ENCODE measurements at regions not wholly inside any gene's neighbourhood (a gene's known extent, or its start where the extent isn't known, plus 50 kb on each side); places are given as distances from the start of the nearest gene placed in this dataset.

- H3K27ac ChIP-seq (ENCODE audit: insufficient read depth, low read length), result no peak overlapping the region
- no peaks in the 10 kb centered on the region for H3K4me1 ChIP-seq (ENCODE audit: control insufficient read depth, extremely low read depth, insufficient read depth, low read length)
- H3K36me3 ChIP-seq (ENCODE audit: control insufficient read depth, insufficient read depth, low read length), result no peaks in the 10 kb centered on the region
- H2AFZ ChIP-seq (ENCODE audit: low read length), result no peak overlapping the region
- H3K9me3 ChIP-seq (ENCODE audit: control insufficient read depth, insufficient read depth, low read depth, low read length), result no peaks in the 10 kb centered on the region
- no peak overlapping the region for H3K4me3 ChIP-seq (replicated peaks in 1 of 4; ENCODE audit: control extremely low read depth in 1 of 4, insufficient read depth in 1 of 4, low read depth in 3 of 4, low read length in 4 of 4)
- no peak overlapping the region for H3K4me2 ChIP-seq (ENCODE audit: extremely low read depth, insufficient read depth, low read length)
- H3K9ac ChIP-seq (ENCODE audit: insufficient read depth, low read length), result no peak overlapping the region
- no peaks in the 10 kb centered on the region for H3K79me2 ChIP-seq (ENCODE audit: control insufficient read depth, insufficient read depth, low read length)
- TF ChIP-seq CTCF (conservative IDR thresholded peaks at IDR 0.05 in 1 of 2, IDR thresholded peaks at IDR 0.05 in 1 of 2; ENCODE audit: low read depth in 1 of 2, low read length in 2 of 2) (no peak), EZH2 (IDR thresholded peaks at IDR 0.05; ENCODE audit: low read length, missing control alignments) (no peak)
- H4K20me1 ChIP-seq (ENCODE audit: control insufficient read depth, extremely low read depth, insufficient read depth, low read length), result no peaks in the 10 kb centered on the region
- peak in 1 of 2 donors; percentile 52 for DNase-seq (ENCODE audit: low read depth in 2 of 2)
- no peaks in the 10 kb centered on the region for H3K27me3 ChIP-seq (ENCODE audit: control insufficient read depth, insufficient read depth, low read length)
Measured at GRCh38 chr13:72390909-72391308, 336.5 kb downstream of the MZT1 start.

GRCh38 chr13:72386138-72386684, 341.2 kb downstream of the MZT1 start:
- no peak for TF ChIP-seq EZH2 (IDR thresholded peaks at IDR 0.05; ENCODE audit: low read length, missing control alignments)
- TF ChIP-seq CTCF (conservative IDR thresholded peaks at IDR 0.05 in 1 of 2, IDR thresholded peaks at IDR 0.05 in 1 of 2; ENCODE audit: low read depth in 1 of 2, low read length in 2 of 2), result no peak
- no peaks in the 10 kb centered on the region for H3K27me3 ChIP-seq (ENCODE audit: control insufficient read depth, insufficient read depth, low read length)
- no peaks in the 10 kb centered on the region for H3K9me3 ChIP-seq (ENCODE audit: control insufficient read depth, insufficient read depth, low read depth, low read length)
- no peaks in the 10 kb centered on the region for H3K79me2 ChIP-seq (ENCODE audit: control insufficient read depth, insufficient read depth, low read length)
- H3K27ac ChIP-seq (ENCODE audit: insufficient read depth, low read length), result no peak overlapping the region
- peaks cover 2% of the 10 kb centered on the region for H3K4me1 ChIP-seq (ENCODE audit: control insufficient read depth, extremely low read depth, insufficient read depth, low read length)
- DNase-seq (ENCODE audit: low read depth in 2 of 2), result no peak
- H2AFZ ChIP-seq (ENCODE audit: low read length), result no peak overlapping the region
- no peaks in the 10 kb centered on the region for H3K36me3 ChIP-seq (ENCODE audit: control insufficient read depth, insufficient read depth, low read length)
- no peak overlapping the region for H3K4me2 ChIP-seq (ENCODE audit: extremely low read depth, insufficient read depth, low read length)
- H4K20me1 ChIP-seq (ENCODE audit: control insufficient read depth, extremely low read depth, insufficient read depth, low read length), result no peaks in the 10 kb centered on the region
- no peak overlapping the region for H3K9ac ChIP-seq (ENCODE audit: insufficient read depth, low read length)
- no peak overlapping the region for H3K4me3 ChIP-seq (replicated peaks in 1 of 4; ENCODE audit: control extremely low read depth in 1 of 4, insufficient read depth in 1 of 4, low read depth in 3 of 4, low read length in 4 of 4)

DNA sequence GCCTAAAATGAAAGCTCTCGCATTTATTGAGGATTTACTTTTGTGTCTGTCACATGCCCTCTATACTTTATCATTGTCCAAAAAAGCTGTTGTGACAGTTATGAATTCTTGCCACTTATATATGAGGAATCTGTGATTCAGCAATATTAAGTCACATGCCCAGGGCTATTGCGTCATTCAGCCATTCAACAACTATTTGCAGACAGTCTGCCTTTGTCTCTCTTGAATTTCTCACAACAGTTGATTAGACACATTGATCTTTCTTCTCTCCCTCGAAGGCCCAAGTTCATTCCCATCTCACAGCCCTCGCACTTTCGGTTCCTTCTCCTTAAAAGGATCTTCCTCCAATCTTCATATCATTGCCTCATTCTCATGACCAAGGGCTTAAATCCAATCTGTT, 342.6 kb downstream of the MZT1 start:
- peak; percentile 55 to 60 for DNase-seq (ENCODE audit: low read depth in 2 of 2)
- Histone ChIP-seq H3K9me3 (ENCODE audit: control insufficient read depth, insufficient read depth, low read depth, low read length) (no peaks in the 10 kb centered on the region), H3K36me3 (ENCODE audit: control insufficient read depth, insufficient read depth, low read length) (no peaks in the 10 kb centered on the region), H3K4me3 (replicated peaks in 1 of 4; ENCODE audit: control extremely low read depth in 1 of 4, insufficient read depth in 1 of 4, low read depth in 3 of 4, low read length in 4 of 4) (no peak overlapping the region), H3K27ac (ENCODE audit: insufficient read depth, low read length) (no peak overlapping the region), H4K20me1 (ENCODE audit: control insufficient read depth, extremely low read depth, insufficient read depth, low read length) (no peaks in the 10 kb centered on the region), H3K4me2 (ENCODE audit: extremely low read depth, insufficient read depth, low read length) (no peak overlapping the region), H2AFZ (ENCODE audit: low read length) (peak overlapping the region; percentile 20), H3K27me3 (ENCODE audit: control insufficient read depth, insufficient read depth, low read length) (no peaks in the 10 kb centered on the region), H3K79me2 (ENCODE audit: control insufficient read depth, insufficient read depth, low read length) (no peaks in the 10 kb centered on the region), H3K4me1 (ENCODE audit: control insufficient read depth, extremely low read depth, insufficient read depth, low read length) (peaks cover 2% of the 10 kb centered on the region), H3K9ac (ENCODE audit: insufficient read depth, low read length) (no peak overlapping the region)
- no peak for TF ChIP-seq CTCF (conservative IDR thresholded peaks at IDR 0.05 in 1 of 2, IDR thresholded peaks at IDR 0.05 in 1 of 2; ENCODE audit: low read depth in 1 of 2, low read length in 2 of 2)
- no peak for TF ChIP-seq EZH2 (IDR thresholded peaks at IDR 0.05; ENCODE audit: low read length, missing control alignments)

All from fibroblast of lung (primary cell).